ENCODE measurements at regions not wholly inside any gene's neighbourhood (a gene's known extent, or its start where the extent isn't known, plus 50 kb on each side); places are given as distances from the start of the nearest gene placed in this dataset.

DNA sequence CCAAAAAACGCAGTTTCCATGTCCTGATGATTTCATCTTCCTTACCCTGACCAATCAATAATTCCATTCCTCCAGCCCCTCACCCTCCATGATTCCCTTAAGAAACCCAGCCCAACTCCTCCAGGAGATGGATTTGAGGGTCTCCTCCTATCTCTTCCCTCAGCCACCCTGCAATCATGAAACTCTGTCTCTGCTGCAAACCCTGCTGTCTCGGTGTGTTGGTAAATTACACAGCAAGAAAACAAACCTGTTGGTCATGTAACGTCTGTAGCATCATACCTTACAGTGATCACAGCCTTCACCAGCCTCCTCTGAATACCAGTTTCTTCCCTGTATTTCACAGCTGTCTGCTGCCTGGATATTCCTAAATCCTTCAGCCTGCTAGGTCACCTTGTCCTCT is 300.7 kb upstream of the NEBL start:
- no peak for TF ChIP-seq POLR2AphosphoS5 (IDR thresholded peaks at IDR 0.05; ENCODE audit: low read depth, low read length)
- no peak for TF ChIP-seq SIN3A (IDR thresholded peaks at IDR 0.05; ENCODE audit: borderline replicate concordance, insufficient read depth, low read length)
- TF ChIP-seq REST (IDR thresholded peaks at IDR 0.05; ENCODE audit: insufficient read depth in 1 of 2, low read depth in 2 of 2, low read length in 2 of 2): no peak

All from PFSK-1 (cell line).